B cell (primary cell): ENCODE measurements at regions not wholly inside any gene's neighbourhood (a gene's known extent, or its start where the extent isn't known, plus 50 kb on each side); places are given as distances from the start of the nearest gene placed in this dataset.

Experiments used
- ATAC-seq: fragments of 200-7000 bp; cut with Tn5 transposase; one replicate; pipeline ENCODE4 v1.10.0; 2021; ENCODE audit warnings: low read depth, mild to moderate bottlenecking, moderate number of reproducible peaks, moderate library complexity
- CTCF ChIA-PET: fragments of 350-600 bp; sonication (Branson Sonifier 250); formaldehyde crosslinking; loops from one replicate; lab custom pipeline; 2021; ENCODE audit warnings: antibody characterized with exemption, inconsistent platforms; lab: Charles Lee
- POLR2A ChIA-PET: fragments of 350-600 bp; sonication (Branson Sonifier 250); formaldehyde crosslinking; loops from one replicate; lab custom pipeline; 2021; ENCODE audit warnings: antibody characterized with exemption; lab: Charles Lee
- DNase-seq: peaks from one replicate; pipeline ENCODE4 v3.0.0; 2013
- H2AFZ ChIP-seq: 2 replicates; pipeline ENCODE4 v1.6.1; 2012; ENCODE audit warnings: mild to moderate bottlenecking, low read depth, low read length; ENCODE audit not compliant: insufficient read depth, poor library complexity, severe bottlenecking
- H3K27ac ChIP-seq, 2 donors: 1 replicate in 1 of 2; 2 replicates in 1 of 2; pipeline ENCODE4 v1.5.1; 2012 to 2013; ENCODE audit warnings: low read length in 2 of 2, mild to moderate bottlenecking in 2 of 2, moderate library complexity in 1 of 2
- H3K27me3 ChIP-seq, 4 experiments: fragments of 200-600 bp in 1 of 4; sonication (generic) in 1 of 4; replicated peaks in 1 of 4; 1 replicate in 2 of 4; 2 replicates in 2 of 4; pipeline versions ENCODE4 v1.6.1 to v1.7.0; 2013 to 2016; ENCODE audit warnings: low read length in 3 of 4, mild to moderate bottlenecking in 2 of 4, mixed read lengths in 1 of 4, moderate library complexity in 1 of 4; ENCODE audit not compliant: insufficient read depth in 4 of 4, control insufficient read depth in 3 of 4; ENCODE audit errors: control extremely low read depth in 1 of 4
- H3K36me3 ChIP-seq, 2 experiments: replicated peaks in 1 of 2; 1 replicate in 1 of 2; 2 replicates in 1 of 2; pipeline versions ENCODE4 v1.6.1 to v1.7.1; 2013; ENCODE audit warnings: low read length in 1 of 2; ENCODE audit not compliant: insufficient read depth in 2 of 2, control insufficient read depth in 1 of 2; ENCODE audit errors: control extremely low read depth in 1 of 2, extremely low read depth in 1 of 2
- H3K4me1 ChIP-seq, 2 donors: fragments of 200-600 bp in 1 of 2; sonication (generic) in 1 of 2; 1 replicate in 1 of 2; 2 replicates in 1 of 2; pipeline versions ENCODE4 v1.5.1 to v1.6.1; 2013 to 2017; ENCODE audit warnings: low read length in 2 of 2; ENCODE audit not compliant: control insufficient read depth in 2 of 2, insufficient read depth in 2 of 2
- H3K4me2 ChIP-seq: replicated peaks from 2 replicates; pipeline ENCODE3; 2012; ENCODE audit warnings: mild to moderate bottlenecking, low read depth, low read length; ENCODE audit not compliant: poor library complexity, severe bottlenecking
- H3K4me3 ChIP-seq, 5 experiments: fragments of 200-600 bp in 1 of 5; sonication (generic) in 1 of 5; 1 replicate in 3 of 5; 2 replicates in 2 of 5; pipeline versions ENCODE4 v1.5.1 to v1.7.0; 2011 to 2016; ENCODE audit warnings: low read length in 4 of 5, mild to moderate bottlenecking in 4 of 5, low read depth in 2 of 5, control low read depth in 1 of 5, moderate library complexity in 1 of 5; ENCODE audit not compliant: insufficient read depth in 1 of 5; ENCODE audit errors: control extremely low read depth in 1 of 5, extremely low read depth in 1 of 5
- H3K79me2 ChIP-seq: fragments of 200-600 bp; sonication (generic); one replicate; pipeline ENCODE4 v1.6.0; 2016; ENCODE audit warnings: low read length; ENCODE audit not compliant: control insufficient read depth, insufficient read depth
- H3K9ac ChIP-seq: fragments of 200-600 bp; sonication (generic); 2 replicates; pipeline ENCODE4 v1.6.1; 2017; ENCODE audit warnings: mild to moderate bottlenecking, low read length, moderate library complexity
- H3K9me3 ChIP-seq, 3 donors: one replicate each; pipeline versions ENCODE4 v1.6.1 to v1.7.1; 2013; ENCODE audit warnings: low read length in 2 of 3; ENCODE audit not compliant: control insufficient read depth in 2 of 3, insufficient read depth in 1 of 3; ENCODE audit errors: control extremely low read depth in 1 of 3
- H4K20me1 ChIP-seq: 2 replicates; pipeline ENCODE4 v1.6.0; 2012; ENCODE audit warnings: mild to moderate bottlenecking, low read length; ENCODE audit not compliant: insufficient read depth, control insufficient read depth, poor library complexity, severe bottlenecking
- H3K27ac Mint-ChIP-seq: one replicate; pipeline ENCODE4 v1.8.0; 2021; ENCODE audit warnings: mixed read lengths
- H3K27me3 Mint-ChIP-seq: one replicate; pipeline ENCODE4 v1.8.0; 2021; ENCODE audit warnings: mixed read lengths
- H3K4me1 Mint-ChIP-seq: one replicate; pipeline ENCODE4 v1.8.0; 2021; ENCODE audit warnings: mixed read lengths
- H3K4me3 Mint-ChIP-seq: one replicate; pipeline ENCODE4 v1.8.0; 2021; ENCODE audit warnings: mixed read lengths
- H3K9me3 Mint-ChIP-seq: one replicate; pipeline ENCODE4 v1.8.0; 2022; ENCODE audit warnings: mixed read lengths; ENCODE audit not compliant: insufficient read depth
- EZH2 ChIP-seq: IDR thresholded peaks from 2 replicates; pipeline ENCODE4 v1.6.1; 2012; ENCODE audit warnings: borderline replicate concordance, low read depth, mild to moderate bottlenecking, moderate library complexity, low read length; ENCODE audit not compliant: insufficient read depth, poor library complexity, severe bottlenecking
- WGBS: methylation state at CpG from one replicate; pipeline ENCODE4 v1.1.5; 2013; ENCODE audit warnings: missing lambda C conversion rate; ENCODE audit not compliant: insufficient coverage; 5-methylcytosine and 5-hydroxymethylcytosine counted together
- intact Hi-C: fragments of 100-400 bp; cut with micrococcal nuclease; formaldehyde crosslinking; loops from one replicate; pipeline ENCODE4 v1.10.0; 2022
- TF ChIP-seq, protein P1 (sequence below): fragments of 200-600 bp; IDR thresholded peaks from one replicate; pipeline ENCODE4 v1.8.0; 2022; ENCODE audit warnings: antibody characterized with exemption, mild to moderate bottlenecking

DNA sequence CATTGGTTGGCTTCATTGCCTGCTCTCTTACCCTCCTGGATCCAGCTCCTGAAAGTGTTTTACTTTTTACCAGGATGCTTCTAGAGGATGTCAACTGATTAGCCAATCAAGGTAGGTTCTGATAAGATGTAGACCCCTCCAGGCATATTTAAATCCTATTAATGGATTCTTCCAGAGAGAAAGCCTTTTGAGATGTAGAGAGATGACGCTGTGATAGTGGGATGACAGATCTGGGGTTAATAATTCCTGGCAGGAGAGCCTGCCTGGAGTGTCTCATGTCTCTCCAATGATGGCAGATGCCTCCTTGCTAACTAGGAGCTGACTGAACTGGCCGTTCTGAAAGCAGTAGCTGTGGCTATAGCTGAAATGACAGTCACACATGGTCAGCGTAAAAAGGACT lies 116.9 kb upstream of the DTNBP1 start:
- WGBS: 75% methylated on average over 3 of the region's 3 CpGs
- POLR2A ChIA-PET: no interaction called here
- intact Hi-C loops: no loop called here
- Mint-ChIP-seq H3K4me1 (peaks cover 2% of the 10 kb centered on the region), H3K4me3 (no peak overlapping the region), H3K27ac (no peak overlapping the region), H3K9me3 (no peaks in the 10 kb centered on the region), H3K27me3 (peaks cover 13% of the 10 kb centered on the region)
- no peaks in the 10 kb centered on the region for H3K79me2 ChIP-seq
- no peak overlapping the region for H2AFZ ChIP-seq
- no peaks in the 10 kb centered on the region for H3K27me3 ChIP-seq
- no peak overlapping the region for H3K9ac ChIP-seq
- H3K9me3 ChIP-seq: no peaks in the 10 kb centered on the region
- ATAC-seq (no peak), DNase-seq (no peak)
- H3K36me3 ChIP-seq: no peaks in the 10 kb centered on the region
- H3K4me3 ChIP-seq: no peak overlapping the region
- no peaks in the 10 kb centered on the region for H3K4me1 ChIP-seq
- no peak for TF ChIP-seq EZH2
- TF ChIP-seq, protein P1, sequence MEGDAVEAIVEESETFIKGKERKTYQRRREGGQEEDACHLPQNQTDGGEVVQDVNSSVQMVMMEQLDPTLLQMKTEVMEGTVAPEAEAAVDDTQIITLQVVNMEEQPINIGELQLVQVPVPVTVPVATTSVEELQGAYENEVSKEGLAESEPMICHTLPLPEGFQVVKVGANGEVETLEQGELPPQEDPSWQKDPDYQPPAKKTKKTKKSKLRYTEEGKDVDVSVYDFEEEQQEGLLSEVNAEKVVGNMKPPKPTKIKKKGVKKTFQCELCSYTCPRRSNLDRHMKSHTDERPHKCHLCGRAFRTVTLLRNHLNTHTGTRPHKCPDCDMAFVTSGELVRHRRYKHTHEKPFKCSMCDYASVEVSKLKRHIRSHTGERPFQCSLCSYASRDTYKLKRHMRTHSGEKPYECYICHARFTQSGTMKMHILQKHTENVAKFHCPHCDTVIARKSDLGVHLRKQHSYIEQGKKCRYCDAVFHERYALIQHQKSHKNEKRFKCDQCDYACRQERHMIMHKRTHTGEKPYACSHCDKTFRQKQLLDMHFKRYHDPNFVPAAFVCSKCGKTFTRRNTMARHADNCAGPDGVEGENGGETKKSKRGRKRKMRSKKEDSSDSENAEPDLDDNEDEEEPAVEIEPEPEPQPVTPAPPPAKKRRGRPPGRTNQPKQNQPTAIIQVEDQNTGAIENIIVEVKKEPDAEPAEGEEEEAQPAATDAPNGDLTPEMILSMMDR: no peak
- H4K20me1 ChIP-seq: no peaks in the 10 kb centered on the region
- no peak overlapping the region for H3K4me2 ChIP-seq
- CTCF ChIA-PET: no interaction called here
- H3K27ac ChIP-seq: no peak overlapping the region

DNA sequence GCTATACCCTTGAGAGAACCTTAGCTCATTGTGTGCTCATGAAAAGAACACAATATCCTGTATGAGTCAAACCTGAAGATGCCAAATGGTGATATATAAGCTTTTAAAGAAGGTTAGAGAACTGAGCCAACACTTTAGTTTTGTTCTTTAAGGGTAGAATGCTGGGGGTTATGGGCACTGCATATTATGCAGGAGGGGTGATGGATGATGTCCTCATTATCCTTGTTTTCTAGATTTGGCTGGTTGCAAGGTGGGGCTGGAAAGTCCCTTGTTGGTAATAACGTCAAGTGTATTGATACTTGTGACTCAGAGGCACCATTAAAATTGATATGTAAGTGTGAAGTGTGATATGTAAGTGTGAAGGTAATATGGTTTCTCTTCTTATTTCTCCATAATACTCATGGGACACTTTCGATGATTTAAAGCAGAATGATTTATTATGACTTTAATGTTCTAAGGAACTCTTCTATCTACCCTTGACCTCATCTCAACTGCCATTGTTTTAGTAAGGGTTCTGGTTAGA lies 113.7 kb upstream of the DTNBP1 start:
- Histone ChIP-seq H3K9ac (no peak overlapping the region), H4K20me1 (no peaks in the 10 kb centered on the region), H3K27ac (no peak overlapping the region), H3K9me3 (no peaks in the 10 kb centered on the region), H3K27me3 (no peaks in the 10 kb centered on the region), H2AFZ (no peak overlapping the region), H3K4me3 (no peak overlapping the region), H3K4me1 (no peaks in the 10 kb centered on the region), H3K79me2 (no peaks in the 10 kb centered on the region), H3K4me2 (no peak overlapping the region), H3K36me3 (no peaks in the 10 kb centered on the region)
- H3K27ac Mint-ChIP-seq: no peak overlapping the region
- peaks cover 2% of the 10 kb centered on the region for H3K4me1 Mint-ChIP-seq
- DNase-seq: no peak
- ChIA-PET CTCF (interaction anchor here (1.3 kb wide), 1 partner anchor 85 kb away, joined by 3 read pairs; no protein-coding TSS in a partner anchor), POLR2A (no interaction called here)
- peak; percentile 7 for ATAC-seq
- H3K9me3 Mint-ChIP-seq: no peaks in the 10 kb centered on the region
- no peak overlapping the region for H3K4me3 Mint-ChIP-seq
- intact Hi-C loops: no loop called here
- peaks cover 18% of the 10 kb centered on the region for H3K27me3 Mint-ChIP-seq
- WGBS: no CpG with 5 or more reads among the region's 2 CpGs
- TF ChIP-seq EZH2: no peak
- TF ChIP-seq, protein P1: no peak
